GM12872 (cell line): ENCODE measurements at regions not wholly inside any gene's neighbourhood (a gene's known extent, or its start where the extent isn't known, plus 50 kb on each side); places are given as distances from the start of the nearest gene placed in this dataset.

ENCODE experiments used
- CTCF ChIP-seq: IDR thresholded peaks from 3 replicates; pipeline ENCODE4 v1.5.1; 2011; ENCODE audit warnings: low read depth, mild to moderate bottlenecking, low read length, moderate library complexity; ENCODE audit not compliant: insufficient read depth

GRCh38 chr1:191875994-191876393, 282.3 kb upstream of the RGS18 start:
- no peak for TF ChIP-seq CTCF

- TF ChIP-seq CTCF = no peak
Observed at GRCh38 chr1:191876631-191877030, 281.6 kb upstream of the RGS18 start.

- TF ChIP-seq CTCF = no peak
Observed at GRCh38 chr1:191882870-191883269, 275.4 kb upstream of the RGS18 start.

- TF ChIP-seq CTCF = no peak
Observed at GRCh38 chr1:191886977-191887376, 271.3 kb upstream of the RGS18 start.

GRCh38 chr1:191888996-191889622, 269.2 kb upstream of the RGS18 start:
- TF ChIP-seq CTCF = no peak

- TF ChIP-seq CTCF = no peak
Observed at GRCh38 chr1:191889623-191890003, 268.6 kb upstream of the RGS18 start.

- no peak for TF ChIP-seq CTCF
Observed at GRCh38 chr1:191890433-191891088, 267.7 kb upstream of the RGS18 start.
